Fibroblast of the conjunctiva (primary cell): ENCODE measurements at regions not wholly inside any gene's neighbourhood (a gene's known extent, or its start where the extent isn't known, plus 50 kb on each side); places are given as distances from the start of the nearest gene placed in this dataset.
A peak's percentile ranks its signal among the peaks of the same experiment; 100 is the strongest.
"Not testable (repeated sequence)": the region's sequence is repeated elsewhere in the genome, so short reads cannot be mapped to it uniquely, and the experiment has no call there.

ENCODE experiments used
- DNase-seq: peaks from one replicate; pipeline ENCODE4 v3.0.0-alpha.2; 2010; ENCODE audit warnings: low read depth

DNA sequence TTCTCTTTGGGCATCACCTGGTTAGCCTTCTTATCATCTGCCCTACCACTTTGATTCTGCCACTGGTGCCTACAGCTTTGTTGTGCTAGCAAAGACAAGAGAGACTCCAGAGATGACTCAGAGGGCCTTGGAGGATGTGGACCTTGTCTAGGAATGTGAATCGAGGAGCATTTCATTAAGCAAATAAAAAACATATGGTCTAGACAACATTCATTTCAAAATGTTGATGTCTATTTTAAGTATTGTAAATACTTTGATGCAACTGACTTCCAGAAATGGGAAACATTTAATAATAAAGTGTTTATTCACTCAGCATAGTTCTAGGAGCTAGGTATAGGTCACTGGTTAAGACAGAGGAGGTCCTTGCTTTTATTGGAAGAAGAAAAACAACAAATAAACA is 195.5 kb downstream of the CDCA7 start:
- peak; percentile 47 for DNase-seq

DNA sequence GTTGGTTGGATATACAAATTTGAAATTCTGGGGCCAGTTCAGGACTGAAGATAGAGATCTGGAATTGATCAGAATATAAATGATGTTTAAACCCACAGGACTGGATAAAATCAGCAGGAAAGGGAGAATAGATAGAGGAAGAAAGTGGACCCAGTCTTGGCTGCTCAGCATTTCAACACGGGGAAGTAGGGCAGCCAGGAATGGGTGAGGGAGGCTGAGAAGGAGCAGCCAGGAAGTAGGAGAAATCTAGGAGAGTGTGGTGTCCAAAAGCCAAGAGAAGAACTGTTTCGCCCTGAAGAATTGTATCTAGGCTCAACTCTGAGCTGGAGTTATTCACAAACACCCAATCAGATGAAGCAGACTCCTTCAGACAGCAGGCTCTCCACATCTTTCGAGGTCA is 197.9 kb downstream of the CDCA7 start:
- DNase-seq = no peak

DNA sequence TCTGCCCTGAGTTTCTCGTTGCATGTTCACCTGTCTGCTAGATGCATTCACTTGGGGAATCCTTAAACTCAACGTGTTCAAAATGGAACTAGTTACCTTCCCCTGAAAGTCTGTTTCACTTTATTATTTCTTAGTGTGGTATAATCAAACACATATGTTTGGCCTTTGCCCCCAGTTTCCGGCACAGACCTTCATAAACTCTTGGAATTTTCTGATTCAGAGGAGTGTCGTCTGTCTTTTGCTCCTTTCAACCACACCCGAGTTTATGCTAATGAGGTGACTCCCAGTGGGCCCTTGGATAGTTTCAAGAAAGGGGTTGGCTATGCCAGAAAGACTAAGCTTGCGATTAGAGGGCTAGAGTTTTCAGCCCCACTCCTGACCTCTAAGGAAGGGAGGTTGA is 198.9 kb downstream of the CDCA7 start:
- DNase-seq = peak; percentile 35

DNA sequence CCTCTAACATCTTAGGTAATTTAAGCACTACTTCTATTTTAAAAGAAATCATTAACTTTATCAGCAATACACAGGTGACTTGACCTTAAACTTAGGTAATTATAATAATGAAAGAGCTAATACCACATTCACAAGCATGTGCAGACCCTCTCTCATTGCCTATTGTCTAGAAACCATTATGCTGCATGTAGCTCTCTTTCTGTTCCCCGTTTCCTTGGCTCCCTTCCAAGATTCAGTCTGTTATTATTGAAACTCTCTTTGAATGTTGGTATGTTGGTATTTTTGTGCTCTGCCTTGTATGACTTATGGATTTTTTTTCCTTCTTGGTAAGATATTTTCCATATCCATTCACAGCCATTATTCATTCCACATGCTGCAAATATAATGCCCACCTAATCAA is 201.2 kb downstream of the CDCA7 start:
- DNase-seq = no peak

DNA sequence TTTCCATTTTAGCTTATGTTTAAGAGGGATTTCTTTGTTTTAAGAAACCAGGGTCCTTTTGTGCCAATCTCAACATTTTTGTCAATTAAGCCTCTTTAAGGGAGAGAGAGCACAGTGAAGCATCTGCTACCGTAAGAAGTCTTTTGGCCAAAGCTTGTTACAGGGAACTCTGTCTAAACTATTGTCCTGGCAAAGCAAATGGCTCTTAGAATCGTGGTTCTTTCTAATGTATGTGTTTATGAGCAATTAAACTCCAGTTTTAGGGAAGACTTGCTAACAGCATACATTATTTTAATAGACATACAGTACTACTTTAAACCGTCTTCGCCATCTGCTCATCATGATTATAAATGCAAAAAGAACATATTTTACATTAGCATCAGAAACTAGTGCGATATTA is 202.1 kb downstream of the CDCA7 start:
- DNase-seq = no peak

DNA sequence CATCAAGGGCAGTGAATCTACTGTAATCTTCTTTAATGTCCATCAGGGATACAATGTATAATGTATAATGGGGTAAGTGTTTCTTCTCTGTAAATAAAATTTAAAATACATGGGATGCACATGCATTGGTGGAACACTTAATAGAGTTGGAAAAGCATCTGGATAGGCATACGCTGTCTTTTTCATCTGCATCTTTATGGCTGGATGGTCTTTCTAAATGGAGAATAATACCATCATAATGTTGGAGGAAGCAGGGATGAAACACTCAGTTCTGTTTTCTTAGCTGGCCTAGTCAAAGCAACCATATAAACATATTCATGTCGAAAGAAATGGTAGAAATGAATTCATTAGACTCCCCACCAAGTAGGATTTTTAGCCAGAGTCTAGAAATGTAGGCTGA is 202.8 kb downstream of the CDCA7 start:
- DNase-seq = no peak

DNA sequence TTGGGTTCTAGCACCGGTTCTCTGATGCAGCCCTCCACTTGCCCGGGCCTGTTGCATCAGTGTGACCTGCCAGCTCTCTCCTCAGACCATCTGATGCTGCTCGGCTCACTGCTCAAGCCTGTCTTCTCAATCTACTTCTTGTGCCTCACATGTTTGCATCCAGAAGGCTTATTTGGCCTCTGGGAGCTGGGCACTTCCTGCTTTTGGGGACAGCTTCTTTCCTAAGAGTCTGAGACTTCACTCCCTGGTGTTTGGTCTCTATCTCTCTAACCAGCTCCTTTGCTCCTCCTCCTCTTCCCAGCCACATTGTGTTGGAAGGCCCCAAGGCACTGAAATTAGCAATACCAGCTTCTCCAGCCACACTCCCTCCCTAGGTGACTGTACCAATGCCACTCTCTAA is 212.8 kb downstream of the CDCA7 start:
- no peak for DNase-seq

DNA sequence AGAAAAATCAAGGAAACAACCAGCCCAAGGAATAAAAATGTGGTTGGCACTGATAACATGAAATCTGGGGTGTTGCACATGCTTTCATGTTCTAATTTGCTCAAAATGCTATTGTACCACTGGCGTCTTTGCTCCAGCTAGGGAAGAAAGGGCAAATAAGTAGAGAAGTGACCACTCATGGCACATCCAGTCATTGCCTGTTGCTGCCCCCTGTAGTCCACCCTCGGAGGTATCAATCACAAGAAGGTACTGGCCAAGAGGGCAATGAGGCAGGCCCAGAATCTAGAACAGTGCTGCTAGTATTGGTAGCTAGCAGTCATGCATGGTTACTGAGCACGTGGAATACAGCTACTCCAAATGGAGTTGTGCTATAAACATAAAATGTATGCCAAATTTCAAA is 213.4 kb downstream of the CDCA7 start:
- no peak for DNase-seq

DNA sequence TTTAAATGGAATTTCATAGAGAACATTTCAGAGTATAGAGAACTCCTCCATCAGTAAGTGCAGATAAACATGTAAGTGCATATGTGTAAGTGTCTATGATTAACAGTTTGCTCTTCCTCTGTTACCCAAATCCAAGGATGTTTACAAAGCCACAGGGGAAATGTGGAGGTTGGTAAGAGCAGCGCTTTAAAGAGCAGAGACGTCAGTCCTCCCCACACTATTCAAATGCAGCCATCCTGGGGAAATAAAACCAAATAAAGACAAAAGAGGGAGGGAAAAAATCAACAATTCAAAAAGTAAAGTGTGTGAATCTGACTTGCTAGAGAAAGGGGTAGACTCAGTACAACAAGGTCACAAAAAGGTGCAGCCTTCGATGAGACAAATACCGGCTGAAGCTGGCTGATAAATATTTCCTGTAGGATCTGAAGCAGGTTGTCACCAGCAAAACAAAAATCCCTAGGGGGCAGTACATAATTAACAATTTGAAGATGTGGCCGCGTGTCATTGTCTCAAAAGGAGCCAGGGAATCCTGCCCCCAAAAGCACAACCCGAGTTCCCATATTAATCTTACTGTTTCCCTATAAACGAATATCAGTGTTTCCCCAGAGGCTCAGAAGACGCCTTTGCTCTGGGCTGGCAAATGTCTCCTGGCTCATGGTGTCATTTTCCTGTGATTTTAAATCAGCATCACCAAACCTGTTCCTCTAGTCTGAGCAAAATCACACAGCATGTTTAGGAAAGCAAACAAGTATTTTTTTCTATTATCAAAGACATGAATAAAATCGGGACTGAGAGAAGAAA is 216.5 kb downstream of the CDCA7 start:
- DNase-seq = no peak

DNA sequence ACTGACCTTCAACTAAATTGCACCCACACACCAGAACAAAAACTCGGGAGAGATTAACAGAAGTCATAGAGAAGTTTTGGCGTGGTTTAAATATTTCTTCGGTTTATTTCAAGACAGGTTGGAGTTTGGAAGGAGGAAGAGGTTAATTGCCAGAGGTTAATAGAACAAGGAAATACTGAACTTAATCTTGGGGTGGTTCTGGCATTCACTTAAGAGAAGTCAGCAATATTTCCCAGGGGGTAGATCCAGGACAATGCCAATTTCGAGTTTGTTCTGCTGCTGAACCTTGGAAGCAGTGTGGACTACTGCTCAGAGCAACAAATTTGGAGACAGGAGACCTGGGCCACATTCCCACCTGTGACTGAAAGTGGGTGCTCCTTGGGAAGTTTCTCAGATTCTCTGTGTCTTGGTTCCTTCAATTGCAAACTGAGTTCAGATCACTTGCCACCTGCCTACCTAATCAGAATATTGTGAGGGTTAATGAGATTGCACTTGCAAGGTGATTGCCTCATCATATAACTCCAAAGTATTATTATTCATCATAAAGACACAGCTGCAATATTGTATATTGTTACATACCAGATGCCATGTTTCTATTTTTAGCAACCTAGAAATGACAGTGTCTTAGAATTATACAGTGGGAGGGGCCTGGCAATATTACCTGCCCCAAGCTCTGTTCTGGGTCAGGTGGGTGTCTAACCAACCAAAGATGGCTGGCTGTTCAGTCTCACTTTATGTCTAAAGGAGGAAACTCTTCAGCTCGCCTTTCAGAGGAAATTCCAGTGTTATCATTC is 217.4 kb downstream of the CDCA7 start:
- no peak for DNase-seq

DNA sequence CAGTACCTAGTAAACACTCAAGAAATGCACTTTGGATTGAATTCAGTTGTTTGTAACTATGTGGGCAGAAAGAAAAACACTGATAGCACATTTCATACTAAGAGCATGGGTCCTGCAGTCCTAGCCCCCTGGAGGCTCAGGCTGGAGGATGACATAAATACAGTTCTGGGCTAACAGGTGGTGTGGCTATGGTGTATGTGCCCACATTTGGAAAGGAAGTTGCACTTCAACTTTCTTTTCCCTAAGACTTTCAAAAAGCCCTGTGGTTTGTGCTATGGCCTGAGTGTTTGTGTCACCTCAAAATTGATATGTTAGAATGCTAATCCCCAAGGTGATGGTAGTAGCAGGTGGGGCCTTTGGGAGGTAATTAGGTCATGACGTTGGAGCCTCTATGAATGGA is 218.2 kb downstream of the CDCA7 start:
- no peak for DNase-seq

DNA sequence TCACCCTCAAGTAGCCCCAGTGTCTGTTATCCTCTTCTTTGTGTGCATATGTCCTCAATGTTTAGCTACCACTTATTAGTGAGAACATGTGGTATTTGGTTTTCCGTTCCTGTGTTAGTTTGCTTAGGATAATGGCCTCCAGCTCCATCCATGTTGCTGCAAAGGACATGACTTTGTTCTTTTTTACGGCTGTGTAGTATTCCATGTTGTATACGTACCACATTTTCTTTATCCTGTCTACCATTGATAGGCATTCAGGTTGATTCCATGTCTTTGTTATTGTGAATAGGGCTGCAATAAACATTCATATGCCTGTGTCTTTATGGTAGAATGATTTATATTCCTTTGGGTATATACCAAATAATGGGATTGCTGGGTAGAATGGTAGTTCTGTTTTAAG is 219.1 kb downstream of the CDCA7 start:
- not testable (repeated sequence) for DNase-seq

DNA sequence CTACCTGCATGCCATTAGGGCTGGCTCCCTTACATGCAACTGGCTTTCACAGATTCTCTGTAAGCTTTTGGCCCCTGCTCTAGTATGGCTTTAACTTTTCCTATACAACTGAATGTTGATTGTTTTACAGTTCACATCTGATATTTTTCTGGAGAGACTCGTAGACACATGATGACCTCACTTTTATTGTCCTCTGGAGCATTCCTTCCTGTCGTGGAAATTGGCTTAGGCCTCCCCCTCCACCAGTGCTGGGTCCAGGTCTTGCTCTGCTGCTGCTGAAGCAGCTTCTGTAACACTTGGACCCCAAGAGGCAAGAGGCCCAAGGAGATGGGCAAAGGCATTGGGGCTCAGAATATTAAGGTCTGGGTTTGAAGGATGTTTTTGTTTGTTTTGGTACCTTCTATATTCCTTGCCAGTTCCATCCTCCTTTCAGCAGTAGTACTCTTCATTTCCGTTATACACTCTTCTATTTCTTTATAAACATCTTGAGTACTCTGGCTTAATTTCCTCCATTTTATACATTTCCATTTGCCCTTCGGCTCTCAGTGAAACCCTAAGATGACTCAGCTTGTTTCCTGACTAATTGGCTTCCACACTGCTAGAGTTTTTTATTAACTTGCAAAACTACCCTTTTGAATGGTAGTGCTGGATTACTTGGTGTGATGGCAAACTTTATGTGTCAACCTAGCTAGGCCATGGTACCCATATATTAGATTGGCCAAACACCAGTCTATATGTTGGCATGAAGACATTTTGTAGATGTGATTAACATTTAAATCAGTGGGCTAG is 219.8 kb downstream of the CDCA7 start:
- no peak for DNase-seq

DNA sequence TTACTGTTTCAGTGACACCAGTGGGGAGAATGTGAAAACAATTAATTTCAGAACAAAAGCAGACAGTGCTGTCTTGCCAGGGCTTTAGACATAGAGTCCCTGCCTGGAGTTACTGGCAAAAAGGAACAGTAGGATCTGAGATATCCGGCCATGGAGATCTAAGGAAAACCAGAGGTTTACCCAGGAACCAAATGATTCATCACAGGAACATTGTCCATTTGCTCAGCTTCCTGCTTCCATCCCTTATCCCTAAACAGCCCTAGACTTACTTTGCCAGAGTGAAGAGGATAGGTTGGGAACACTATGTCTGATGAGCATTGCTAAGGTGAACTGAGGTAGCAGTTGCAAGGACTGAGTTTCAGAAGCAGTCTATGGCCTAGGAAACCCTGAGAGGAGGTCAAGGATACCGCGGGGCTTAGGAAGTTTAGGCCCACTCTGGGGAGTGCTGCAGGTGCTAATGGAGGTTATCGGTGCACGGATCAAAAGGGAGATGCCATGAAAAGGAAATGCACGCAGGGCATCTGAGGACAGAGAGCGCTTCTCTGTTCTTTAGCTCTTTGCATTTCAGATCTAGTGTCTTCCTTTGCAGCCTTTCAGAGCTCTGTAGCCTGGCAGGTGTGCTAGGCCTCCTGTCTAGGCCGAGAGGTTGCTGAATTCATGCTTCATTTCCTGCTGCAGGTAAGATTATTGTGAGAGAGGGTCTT is 223.9 kb downstream of the CDCA7 start:
- DNase-seq = no peak

DNA sequence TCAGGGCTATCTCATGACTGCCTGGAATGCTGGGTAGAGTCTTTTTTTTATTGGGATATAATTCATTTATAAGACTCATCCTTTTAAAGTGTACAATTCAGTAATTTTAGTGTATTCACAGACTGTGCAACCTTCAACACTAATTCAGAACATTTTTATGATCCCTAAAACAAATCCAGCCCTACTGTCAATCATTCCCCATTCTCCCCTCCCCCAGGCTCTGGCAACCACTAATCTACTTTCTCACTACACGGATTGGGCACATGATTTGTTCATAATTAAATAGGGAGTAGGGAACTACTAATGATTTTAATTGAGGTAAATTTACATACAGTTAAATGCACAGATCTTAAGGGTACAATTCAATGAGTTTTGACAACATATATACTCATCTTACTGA is 225.7 kb downstream of the CDCA7 start:
- DNase-seq = no peak

DNA sequence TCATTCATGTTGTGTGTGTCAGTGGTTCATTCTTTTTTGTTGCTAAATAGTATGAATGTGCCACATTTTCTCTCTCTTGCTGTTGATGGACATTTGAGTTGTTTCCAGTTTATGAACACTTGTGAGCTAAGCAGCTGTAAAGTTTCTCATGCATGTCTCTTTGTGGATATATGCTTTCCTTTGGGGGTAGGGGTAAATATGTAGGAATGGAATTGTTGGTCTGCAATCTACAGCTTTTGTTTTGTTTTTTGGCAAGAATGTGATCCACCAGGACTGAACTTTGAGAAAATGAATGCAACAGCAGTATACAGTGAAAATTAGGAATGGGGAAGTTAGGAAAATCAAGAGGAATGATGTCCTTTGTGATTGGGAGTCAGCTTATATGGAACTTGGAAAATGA is 226.3 kb downstream of the CDCA7 start:
- no peak for DNase-seq

DNA sequence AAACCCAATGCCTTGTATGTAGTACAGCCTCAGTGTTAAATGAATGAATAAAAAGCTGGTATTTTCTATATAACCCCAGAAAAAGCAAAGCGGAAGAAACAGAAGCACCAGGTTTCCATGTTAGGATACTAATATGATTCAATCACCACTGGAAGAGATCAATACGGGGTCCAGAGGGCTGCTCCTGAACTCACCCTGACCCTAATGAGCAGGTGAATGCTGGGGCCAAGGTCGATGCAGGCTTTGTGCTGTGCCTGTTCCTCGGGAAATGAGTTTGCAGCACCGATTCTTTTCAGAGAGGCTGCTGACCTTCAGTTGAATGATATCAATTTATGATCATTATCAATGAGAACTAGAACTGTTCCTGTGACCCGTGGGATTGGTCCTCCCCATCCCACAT is 228.5 kb downstream of the CDCA7 start:
- DNase-seq = no peak

DNA sequence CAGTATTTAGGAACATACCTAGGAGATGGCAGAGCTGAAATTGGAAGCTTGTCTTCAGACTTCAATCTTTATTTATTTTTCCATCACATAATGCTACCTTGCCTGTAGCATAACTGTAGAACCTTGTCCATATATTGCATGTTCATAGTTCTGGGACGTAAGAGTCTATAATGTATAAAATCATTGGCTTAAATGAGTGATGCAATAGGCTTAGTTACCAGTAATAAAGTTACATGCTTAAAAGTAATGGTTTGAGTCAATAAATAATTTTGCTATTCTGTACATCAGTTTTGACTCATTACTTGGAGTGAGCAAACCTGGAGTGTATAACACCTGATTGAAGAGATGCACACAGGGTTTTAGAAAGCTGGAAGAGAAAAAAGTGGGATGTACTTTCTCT is 229.3 kb downstream of the CDCA7 start:
- no peak for DNase-seq

DNA sequence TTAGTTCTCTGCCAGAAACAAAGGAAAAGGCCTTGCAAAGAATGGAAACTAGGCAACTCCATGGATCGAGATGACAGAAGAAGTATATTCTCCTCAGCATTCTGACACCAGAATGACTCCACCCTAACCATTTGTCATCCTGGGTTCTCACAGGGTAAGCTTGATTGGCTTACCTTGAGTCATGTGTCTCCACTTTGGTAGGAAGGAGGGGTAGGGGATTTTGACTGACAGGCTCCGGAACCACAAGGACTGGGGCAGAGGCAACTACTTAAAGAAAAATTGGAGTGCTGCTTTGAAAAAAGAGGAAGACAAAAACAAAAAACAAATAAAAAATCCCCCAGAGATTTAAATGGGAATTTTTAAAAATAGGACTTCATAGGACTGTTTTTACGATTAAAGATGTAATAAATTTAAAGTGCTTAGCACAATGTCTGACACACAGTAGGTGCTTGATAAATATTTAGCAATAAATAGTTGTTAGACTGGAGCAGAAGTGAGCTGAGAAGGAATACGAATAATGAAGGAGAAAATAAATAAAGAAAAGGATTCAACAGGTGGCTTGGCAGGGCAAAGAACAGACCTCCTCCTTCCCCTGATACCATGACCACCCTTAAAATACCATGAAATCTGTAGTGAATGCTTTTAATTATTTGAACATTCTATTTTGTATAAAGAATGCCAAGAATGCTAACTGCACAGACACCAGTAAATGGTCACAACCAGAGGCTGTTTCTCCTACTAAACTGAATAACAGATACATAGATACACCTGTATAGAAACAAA is 230.2 kb downstream of the CDCA7 start:
- no peak for DNase-seq

DNA sequence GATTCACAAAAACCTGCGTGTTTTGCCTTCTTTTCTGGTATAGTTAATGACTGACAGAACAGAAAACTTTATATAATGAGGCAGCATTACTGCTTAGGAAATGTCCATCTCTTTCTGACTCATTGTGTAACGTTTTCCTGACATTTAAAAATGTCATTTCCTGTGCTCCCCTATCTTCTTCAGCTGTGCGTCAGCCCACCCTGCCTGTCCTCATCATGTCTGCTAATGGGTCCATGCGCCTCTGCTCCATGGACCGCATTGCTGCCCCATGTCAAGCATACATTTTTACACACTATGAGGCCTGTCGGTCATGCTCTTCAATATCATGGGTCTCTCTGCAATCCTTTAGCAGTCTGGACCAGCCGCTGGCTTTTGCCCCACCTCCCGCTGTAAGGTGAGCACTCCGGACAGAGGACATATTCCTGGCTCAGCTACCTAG is 234.3 kb downstream of the CDCA7 start:
- no peak for DNase-seq

DNA sequence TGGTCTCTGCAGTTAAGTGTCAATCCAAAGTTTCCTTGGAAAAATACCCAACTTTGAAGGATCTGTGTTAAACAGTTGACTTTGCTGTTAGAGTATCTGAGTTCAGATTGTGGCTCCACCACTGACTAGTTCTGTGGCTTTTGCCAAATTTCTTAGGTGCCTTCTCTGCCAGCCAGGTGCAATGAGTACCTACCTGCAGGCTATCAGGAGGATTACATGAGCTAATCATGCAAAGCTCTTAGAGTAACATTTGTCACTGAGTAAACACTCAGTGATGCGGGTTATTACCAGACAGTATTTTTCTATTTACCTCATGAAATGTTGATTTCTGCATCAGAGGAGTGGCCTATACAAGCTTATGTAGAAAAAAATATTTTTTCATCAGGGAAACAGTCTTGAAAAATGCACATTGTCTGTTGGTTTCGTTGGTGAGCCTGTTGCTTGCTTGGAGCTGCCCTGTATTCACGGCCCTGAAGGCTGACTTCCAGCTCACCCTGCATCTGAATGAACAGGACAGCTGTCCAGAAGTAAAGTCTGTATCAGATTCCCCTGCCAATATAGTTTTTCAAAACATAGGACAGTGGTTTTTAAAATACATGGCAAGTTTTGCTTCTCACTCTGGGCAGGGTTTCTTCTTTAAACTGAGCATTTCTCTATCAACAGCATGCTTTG is 235.1 kb downstream of the CDCA7 start:
- peak; percentile 34 for DNase-seq
